Embryonic facial prominence (tissue), 1 donor: ENCODE measurements at regions not wholly inside any gene's neighbourhood (a gene's known extent, or its start where the extent isn't known, plus 50 kb on each side); places are given as distances from the start of the nearest gene placed in this dataset.

ENCODE experiments used
- DNase-seq: peaks from one replicate; pipeline ENCODE4 v3.0.0-alpha.2; 2016; ENCODE audit errors: extremely low spot score

DNA sequence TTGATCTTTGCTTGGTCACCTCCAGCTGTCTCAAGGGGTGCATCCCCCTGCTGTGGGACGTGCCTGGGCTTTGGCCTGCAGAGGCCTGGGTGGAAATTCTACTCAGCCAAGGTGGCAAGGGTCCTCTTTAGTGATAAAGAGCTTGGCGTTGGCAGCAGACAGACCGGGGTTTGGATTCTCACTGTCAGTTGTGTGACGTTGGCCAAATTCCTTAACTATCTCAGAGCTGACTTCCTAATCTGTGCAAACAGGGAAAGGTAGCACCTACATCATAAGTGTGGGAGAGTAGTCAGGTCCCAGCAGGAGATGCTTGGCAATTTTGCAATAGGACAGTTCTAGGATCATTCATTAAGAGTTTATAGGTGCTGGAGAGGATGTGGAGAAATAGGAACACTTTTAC, 154.3 kb upstream of the GSC start:
- DNase-seq: no peak

DNA sequence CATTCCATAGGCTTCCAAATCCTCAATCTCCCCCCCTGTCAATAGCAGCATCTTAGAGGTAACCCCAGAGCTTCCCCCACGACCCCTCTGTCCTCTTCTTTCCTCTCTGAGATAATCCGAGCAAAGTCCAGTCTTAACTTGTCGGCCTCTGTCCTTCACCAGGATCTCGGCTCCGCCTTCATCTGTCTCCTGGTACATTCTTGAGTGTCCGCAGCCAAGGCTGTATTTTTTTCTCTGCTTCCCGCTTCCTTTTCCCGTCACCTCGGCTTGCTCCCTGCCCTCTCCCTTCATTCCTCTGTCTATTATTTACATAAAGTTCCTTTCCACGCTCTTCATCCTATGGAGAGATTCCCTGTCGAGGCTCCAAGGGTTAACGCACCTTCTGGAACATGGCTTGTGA, 153.9 kb upstream of the GSC start:
- no peak for DNase-seq

DNA sequence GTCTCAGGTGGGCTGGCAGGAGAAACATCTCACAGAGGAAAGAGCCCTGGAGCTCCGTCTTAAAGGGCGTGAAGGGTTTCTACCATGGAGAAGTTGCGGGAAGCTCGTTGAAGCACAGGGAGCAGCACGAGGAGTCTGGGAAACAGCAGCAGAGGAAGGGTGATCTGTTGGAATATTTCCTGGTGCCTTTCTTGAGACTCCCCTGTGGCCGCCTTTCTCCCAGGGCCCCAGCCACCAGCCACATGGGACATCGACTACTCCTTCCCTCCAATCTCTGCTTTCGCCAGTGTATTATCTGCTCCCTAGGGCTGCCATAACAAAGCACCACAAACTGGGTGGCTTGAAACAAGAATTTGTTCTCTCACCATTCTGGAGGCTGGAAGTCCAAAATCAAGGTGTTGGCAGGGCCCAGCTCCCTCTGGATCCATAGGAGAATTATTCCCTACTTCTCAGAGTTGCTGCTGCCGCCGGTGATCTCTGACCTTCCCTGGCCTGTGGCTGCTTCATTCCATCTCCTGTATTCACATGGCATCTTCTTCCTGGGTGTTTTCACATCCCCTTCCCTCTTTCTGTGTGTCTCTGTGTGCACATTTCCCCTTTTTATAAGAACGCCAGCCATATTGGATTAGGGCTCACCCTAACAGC, 152.8 kb upstream of the GSC start:
- no peak for DNase-seq

DNA sequence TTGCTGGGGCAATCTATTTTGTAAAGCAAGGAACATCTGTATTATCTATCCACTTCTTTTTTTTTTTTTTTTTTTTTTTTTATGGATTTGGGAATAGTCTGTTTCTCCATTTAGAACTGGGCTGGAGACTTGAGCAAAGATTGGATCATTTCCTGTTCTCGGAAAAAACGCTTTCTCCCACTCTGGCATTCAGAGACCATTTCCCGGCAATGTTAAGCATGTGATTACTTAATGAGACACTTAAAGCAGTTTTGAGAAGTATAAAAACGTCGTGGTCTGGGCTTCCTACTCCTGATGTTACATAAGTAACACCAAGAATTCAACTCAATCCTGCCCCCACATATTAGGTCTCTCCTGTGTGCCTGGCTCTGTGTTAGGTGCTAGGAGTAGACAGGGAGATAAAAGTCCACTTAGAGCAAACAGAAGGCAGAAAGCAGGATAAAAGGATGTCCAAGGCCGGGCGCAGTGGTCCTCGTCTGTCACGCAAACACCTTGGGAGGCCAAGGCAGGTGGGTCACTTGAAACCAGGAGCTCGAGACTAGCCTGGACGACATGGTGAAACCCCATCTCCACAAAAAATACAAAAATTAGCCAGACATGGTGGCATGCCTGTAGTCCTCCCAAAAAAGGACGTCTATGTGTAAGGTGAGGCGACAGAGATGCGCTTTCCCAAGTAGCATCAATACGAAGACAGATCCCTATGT, 152.1 kb upstream of the GSC start:
- no peak for DNase-seq

DNA sequence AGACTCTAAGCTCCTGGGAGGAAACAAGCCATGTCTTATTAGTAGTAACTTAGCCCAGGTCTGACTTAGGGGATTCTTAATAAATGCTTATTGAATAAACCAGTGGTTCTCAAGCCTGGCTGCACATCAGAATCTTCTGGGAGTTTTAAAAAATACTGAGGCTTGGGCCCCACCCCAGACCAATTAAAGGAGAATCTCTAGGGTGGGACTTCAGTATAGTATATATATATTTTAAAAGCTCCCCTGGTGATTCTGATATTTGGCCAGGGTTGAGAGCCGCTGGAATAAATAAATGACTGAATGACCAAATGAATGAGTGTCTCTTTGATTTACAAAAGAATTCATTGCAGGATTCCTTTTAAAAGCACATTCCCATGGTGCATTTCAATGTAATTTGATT, 151.5 kb upstream of the GSC start:
- no peak for DNase-seq

DNA sequence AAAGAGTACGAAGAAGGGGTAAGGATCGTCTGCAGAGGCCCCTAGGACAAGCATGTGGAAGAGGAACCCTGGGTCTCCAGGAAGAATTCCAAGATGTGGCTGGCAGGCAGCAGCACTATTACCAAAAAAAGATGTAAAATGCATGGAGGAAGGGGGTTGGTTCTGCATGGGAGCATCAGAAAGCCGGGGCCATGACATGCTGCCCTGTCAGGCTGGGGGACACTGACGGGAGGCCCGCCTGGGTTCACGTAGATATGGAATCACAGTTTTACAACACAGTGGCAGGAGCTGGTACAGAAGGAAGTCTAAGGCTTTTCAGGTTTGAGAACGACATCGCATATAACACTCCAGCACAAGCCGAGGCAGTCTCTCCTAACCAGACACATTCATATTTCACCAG, 150.0 kb upstream of the GSC start:
- DNase-seq: no peak

DNA sequence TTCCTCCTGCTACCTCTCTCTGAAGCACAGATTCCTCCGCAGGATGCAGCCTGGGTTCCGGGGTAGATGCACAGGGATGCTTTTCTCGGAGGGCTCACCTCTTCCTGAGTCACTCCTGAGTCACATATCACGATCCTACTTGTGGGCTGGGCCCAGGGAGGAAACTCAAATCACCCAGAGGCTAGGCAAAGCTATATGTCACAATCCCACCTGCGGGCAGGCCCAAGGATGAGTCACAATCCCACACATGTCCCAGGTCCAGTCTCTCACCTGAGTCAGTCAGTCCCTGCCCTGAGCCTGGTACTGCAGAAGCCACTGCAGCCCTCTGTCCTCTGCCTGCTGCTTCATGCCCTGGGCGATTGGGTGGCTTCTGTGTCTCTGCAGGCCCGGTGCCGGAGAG, 149.0 kb upstream of the GSC start:
- no peak for DNase-seq

DNA sequence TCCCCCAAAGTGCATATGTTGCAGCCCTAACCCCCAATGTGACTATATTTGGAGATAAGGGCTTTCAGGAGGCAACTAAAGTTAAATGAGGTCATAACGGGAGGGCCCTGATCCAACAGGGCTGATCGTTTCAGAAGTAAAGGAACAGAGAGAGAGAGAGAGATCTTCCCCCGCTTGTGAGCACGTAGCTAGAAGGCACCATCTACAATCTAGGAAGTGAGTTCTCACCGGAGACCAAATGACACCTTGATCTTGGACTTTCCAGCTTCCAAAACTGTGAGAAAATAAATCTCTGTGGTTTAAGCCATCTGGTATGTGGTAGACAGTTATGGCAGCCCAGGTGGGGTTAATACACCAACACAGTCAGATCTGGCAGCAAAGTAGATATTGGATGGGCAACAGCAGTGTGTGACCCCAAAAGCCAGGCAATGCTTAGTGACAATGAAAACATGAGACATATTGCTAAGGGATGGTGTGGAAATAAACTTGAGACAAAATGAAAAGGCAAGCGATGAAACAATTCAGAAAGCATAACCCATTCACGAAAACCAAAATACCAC, 147.2 kb upstream of the GSC start:
- no peak for DNase-seq

DNA sequence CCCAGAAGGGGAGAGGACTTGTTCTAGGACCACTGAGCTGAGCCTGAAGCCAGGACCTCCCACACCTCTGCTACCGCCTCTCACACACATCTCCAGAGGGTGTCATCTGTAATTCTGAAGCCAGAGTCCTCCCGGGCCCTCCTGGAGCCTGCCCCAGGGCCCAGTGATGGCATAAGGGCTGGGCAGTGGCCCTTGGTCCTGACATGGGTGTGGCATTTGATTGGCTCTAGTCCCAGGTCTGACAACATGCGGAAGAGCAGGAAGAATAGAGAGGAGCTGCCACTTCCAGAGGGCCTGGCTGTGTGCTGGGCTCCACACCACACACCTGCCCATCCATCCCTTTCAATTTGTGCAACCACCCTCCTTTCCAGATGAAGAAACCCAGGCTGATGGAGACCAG, 144.3 kb upstream of the GSC start:
- DNase-seq: no peak

DNA sequence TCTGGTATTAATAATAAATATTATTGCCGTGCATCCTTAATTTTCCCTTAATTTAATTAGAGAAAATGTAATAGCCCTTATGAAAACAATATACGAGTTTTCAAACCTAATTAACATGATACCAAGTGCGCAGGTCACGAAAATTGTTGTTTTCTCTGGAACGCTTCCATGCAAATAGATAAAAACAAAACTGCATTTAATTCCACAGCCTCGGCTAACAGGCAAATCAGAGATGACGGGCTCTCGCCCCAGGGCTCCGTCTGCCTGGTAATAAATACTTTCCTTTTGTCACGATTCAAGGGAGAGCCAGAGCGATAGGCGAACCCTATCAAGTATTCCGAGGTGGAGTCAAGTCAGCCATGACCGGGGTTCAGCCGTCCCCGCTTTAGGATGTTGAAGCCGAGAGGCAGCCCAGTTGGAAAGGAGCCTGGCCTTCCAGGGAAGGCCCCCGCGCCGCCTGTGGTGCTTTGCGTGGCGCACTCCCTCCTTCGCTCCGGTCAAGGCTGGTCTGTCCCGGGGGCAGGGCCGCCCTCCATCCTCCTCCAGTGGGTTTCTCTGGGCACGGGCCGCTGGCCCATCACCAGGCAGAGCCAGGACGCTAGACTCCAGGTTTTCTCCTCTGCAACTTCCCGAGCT, 137.8 kb upstream of the GSC start:
- DNase-seq: no peak

DNA sequence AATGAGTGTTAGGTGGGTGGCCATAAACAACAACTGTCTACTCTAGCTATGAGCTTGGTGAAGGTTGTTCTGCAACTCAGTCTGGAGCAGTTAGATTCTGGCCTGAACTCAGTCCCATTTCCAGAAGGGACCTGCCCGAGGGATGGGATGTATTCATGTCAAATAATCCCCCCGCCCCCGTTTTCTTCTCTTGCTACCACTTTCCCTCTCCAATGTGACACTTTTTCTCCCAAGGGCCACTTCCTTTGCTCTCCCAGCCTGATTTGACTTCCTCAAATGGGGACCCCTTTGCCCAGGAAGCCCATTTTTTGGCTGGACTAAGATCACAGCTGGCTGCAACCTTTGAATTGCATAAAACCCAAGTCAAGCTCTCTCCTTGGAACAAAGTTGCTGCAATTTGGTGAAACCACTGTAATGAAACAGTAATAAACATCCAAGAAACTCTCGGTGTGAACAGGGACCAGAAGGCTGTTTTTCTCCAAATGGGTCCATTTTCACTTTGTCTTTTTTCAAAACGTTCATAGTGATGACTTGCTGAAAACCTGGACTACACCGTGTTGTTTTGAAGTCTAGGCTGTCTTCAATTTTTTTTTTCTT, 137.2 kb upstream of the GSC start:
- DNase-seq: no peak

DNA sequence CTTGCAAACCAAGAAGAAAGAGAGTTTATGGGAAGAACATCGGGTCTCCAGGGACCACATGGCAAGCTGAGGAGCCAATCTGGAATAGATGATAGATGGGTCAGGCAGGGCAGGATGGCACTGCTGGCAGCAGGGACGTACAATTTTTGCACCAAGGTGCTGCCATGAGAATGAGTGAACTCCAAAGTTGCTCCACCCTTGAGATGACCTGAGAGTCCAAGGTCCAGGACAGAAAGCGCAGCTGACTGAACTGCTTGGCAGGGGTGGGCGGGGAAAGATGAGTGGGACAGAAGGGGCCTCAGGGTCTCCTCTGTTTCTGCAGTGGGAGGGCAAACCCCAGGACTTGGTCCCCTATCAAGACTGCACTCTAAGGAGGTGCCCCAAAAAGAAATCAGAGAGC, 136.7 kb upstream of the GSC start:
- no peak for DNase-seq

DNA sequence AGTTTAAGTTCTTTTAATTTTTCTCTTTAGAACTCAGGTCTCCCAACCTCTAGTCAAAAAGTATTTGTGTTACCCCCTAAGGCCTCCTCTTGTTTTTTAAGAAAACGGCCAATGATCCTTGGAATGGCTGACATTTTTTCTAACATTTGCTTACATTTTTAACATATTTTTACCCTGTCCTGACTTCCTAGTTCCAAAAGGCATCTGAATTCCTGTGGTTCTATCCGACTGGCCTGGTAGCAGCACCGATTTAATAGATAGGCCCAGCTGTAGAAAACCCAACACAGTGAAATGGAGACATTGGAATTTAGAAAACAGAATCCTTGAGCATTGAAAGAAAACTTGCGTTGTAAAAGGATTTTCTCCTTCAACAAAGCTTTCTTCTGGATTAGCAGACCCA, 134.7 kb upstream of the GSC start:
- DNase-seq: no peak

DNA sequence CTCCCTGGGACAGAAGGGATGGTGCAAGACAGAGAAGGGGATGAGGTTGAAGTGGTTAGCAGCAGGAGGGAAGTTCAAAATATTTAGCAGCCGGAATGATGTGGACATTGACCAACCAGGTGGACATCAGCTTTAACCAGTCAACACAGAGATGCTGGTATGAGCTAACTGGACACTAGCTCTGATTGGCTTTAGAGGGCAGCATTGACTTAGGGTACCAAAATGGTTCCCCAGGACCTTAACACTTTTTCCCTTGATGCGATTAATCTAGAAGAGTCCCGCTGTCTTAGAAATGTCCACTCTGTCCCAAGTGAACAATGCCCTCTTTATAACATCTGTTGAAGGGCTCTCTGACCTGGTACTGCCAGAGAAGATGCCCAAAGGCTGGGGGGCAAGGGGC, 134.0 kb upstream of the GSC start:
- no peak for DNase-seq

DNA sequence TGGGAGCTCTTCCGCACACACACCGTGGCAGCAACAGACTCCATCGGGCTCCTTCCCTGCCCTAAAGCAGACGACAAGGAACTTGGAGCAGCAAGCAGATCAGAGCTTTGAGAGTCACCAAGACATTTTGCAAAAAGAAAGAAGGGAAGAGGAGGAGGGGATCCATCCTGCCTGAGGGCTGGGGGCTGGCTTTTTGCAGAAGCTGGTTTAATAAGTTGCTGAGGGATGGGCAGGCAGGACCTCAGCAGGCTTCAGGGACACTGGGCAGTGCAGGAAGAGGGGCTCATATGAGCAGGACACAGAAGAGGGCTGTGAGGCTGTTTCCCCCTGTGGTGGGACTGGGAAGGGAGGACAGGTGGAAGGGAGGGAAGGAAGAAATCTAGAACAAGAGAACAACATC, 133.4 kb upstream of the GSC start:
- DNase-seq: no peak

DNA sequence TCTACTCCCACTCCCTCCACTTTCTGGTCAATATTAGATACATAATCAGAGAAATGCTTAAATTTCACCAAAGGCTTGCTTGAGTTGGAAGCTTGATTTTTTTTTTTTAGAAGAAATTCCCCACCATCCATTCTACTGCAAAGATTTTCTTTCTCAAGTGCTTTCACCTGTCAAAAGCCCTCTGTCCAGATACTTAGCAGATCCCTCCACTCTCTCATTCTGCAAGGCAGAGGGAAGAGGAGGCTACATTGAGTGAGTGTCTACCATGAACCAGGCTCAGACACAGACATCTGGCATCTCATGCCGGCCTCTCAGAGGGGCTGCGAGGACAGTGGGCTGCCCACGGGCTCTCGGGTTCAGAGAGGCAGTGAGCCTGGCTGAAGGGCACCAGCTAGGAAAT, 127.6 kb upstream of the GSC start:
- no peak for DNase-seq

DNA sequence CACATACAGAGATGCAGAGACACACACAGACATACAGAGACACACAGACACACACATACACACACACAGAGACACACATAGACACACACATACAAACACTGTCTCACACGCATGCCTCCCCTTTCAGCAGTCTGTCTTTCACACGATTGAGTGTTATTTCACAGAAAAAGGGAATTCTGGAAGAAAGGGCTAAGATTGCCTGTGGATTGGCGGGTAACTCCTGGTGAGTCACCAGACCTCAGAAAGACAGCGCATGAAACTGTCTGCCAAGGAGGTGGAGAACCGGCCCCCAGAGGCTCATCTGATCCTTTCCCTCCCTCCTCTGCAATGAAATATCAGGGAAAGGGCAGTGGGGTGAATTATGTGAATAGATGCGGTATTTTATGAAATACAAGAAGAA, 127.2 kb upstream of the GSC start:
- no peak for DNase-seq

DNA sequence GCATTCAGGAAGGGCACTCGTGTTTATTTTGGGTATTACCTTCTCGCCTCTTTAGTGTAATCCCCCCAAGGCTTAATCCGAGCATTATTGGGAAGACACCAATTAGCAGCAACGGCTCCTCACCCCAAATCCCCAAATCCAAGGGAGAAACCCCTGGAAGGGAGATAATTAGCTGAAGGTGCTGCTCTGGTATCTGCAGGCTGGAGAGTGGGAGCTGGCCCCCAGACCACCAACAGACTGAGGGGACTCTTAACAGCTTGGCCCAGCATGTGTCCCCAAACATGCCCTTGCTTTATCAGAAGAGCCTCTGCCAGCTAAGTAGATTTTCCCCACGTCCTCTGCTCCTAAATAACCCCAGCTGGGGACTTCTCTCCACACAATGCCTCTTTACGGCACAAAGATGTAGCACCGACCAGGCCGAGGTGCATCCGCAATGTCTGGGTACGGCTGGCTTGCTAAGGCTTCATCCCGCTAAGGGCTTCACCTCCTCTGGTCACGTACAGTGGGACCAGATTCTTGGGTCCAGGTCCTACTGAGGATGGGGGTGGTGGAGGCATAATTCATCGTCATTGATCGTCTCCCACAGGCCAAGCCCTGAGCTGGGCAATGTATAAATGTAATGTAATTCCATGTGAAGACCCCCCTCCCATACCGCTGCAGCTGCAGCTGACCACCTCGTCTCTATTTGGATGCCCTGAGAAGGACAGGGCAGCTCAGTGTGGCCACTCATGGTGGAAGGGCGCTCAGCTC, 123.7 kb upstream of the GSC start:
- no peak for DNase-seq

DNA sequence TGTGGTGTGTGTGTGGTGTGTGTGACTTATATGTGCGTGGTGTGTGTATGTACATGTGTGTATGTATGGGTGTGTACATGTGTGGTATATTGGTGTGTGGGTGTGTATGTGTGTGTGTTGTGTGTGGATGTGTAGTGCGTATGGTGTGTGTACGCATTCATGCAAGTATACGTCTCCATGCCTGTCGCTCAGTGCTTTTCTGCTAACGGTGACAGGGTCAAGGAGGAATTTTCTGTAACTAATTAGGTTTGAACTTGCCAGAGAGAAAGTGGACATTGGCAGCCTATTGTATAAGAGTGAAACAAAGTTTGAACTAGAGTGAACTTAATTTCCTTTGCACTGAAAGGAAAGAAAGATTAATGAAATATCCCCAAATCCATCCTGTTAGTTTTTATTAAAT, 120.9 kb upstream of the GSC start:
- no peak for DNase-seq

DNA sequence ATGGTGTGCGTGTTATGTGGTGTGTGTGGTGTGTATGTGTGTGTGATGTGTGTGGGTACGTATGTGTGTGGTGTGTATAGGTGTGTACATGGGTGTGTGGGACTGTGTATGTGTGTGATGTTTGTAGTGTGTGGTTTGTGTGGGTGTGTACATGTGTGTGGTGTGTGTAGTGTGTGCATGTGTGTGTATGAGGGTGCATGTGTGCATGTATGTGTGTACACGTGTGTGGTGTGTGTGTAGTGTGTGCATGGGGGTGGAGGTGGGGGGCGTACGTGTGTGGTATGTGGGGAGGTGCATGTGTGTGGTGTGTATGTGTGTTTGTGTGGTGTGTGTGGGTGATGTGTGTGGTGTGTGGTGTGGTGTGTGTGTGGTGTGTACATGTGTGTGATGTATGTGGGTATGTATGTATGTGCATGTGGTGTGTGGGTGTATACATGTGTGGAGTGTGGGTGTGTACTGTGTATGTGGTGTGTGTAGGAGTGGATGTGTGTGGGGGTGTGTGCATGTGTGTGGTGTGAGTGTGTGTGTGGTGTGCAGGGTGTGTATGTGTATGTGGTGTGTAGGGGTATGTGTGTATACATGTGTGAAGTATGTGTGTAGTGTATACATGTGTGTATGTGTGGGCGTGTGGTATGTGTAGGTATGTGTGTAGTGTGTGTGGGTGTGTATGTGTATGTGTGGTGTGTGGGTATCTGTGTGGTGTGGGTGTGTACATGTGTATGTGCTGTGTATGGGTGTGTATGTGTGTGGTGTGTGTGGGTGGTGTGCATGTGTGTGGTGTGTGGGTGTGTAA, 119.8 kb upstream of the GSC start:
- DNase-seq: no peak

DNA sequence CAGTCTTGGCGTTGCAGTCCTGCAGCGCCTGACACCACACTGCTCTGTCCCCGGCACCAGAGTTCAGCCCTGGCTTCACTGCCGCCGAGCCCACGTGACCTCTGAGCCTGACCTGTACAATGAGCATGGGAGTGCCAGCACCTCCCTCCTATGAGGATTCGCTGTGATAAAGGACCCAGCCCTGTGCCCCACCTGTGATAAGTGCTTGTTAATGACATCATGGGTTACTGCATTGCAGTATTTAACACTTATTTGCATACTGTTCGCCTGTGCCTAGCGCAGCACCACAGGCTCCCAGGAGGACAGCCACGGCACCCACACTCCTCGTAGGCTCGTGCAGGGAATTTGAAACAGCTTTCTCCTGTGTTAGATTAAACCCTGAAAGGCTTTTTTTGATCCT, 118.2 kb upstream of the GSC start:
- no peak for DNase-seq
